ENCODE measurements at regions not wholly inside any gene's neighbourhood (a gene's known extent, or its start where the extent isn't known, plus 50 kb on each side); places are given as distances from the start of the nearest gene placed in this dataset.
A peak's percentile ranks its signal among the peaks of the same experiment; 100 is the strongest.

DNA sequence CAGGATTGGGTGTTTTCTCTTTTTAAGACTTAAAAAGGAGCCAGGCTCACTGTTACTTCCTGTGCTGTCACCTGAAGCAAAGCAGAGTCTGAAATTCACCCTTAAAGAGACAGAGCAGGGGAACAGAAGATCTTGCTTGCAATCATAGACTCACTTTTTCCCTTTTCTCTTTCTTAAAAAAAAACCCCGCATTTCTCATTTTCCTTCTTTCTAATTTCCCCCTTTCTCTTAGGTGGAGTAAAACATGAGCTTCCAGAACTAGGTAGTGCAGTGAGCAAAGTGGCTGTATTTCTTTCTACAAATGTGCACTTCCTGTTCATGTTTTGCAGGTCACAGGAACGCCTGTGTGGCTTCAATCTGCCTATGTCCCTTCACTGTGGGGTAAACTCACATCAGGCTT is 381.2 kb downstream of the LPIN1 start:
- Histone ChIP-seq H3K9me3 (peaks cover 0 to 3% (median 0%) of the 10 kb centered on the region in 4 donors), H3K36me3 (no peaks in the 10 kb centered on the region), H3K27ac (peak overlapping the region in 1 of 4 donors; percentile 32), H3K4me1 (peaks cover 0 to 6% (median 3%) of the 10 kb centered on the region in 4 donors), H3K27me3 (no peaks in the 10 kb centered on the region), H3K4me3 (no peak overlapping the region)
- TF ChIP-seq CTCF (IDR thresholded peaks at IDR 0.05) (no peak), POLR2A (IDR thresholded peaks at IDR 0.05) (no peak)
- peak in 1 of 3 donors; percentile 27 for DNase-seq

- Histone ChIP-seq H3K36me3 (no peaks in the 10 kb centered on the region), H3K27ac (no peak overlapping the region), H3K27me3 (no peaks in the 10 kb centered on the region), H3K9me3 (peaks cover 0 to 2% (median 0%) of the 10 kb centered on the region in 4 donors), H3K4me3 (no peak overlapping the region), H3K4me1 (peaks cover 0 to 6% (median 2%) of the 10 kb centered on the region in 4 donors)
- TF ChIP-seq POLR2A (IDR thresholded peaks at IDR 0.05) (no peak), CTCF (IDR thresholded peaks at IDR 0.05) (no peak)
- DNase-seq: no peak
Measured at GRCh38 chr2:12131975-12132374, 385.5 kb downstream of the LPIN1 start.

- no peaks in the 10 kb centered on the region for H3K4me1 ChIP-seq
- no peak overlapping the region for H3K27ac ChIP-seq
- TF ChIP-seq POLR2A (IDR thresholded peaks at IDR 0.05): no peak
- no peak for TF ChIP-seq CTCF (IDR thresholded peaks at IDR 0.05)
- no peaks in the 10 kb centered on the region for H3K9me3 ChIP-seq
- no peaks in the 10 kb centered on the region for H3K36me3 ChIP-seq
- DNase-seq: no peak
- no peaks in the 10 kb centered on the region for H3K27me3 ChIP-seq
- H3K4me3 ChIP-seq: no peak overlapping the region
Measured at GRCh38 chr2:12141618-12142258, 395.3 kb downstream of the LPIN1 start.

DNA sequence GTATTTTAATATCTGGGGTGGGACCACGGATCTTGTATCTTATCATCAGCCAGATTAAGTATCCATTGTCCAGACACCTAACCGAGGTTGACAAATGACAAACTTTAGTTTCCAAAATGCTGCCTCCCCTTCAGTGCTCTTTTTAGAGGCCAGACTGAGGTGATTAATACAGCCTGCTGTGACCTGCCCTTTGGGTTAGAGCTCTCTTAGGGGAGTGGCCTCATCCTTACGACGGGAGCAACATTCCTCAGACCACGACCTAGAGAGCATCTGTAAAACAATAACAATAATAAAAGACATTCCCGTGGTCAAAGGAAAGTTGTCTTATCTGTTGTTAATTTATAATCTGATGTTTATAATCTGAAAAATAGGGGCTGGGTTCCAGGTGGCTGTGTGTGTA is 405.3 kb downstream of the LPIN1 start:
- DNase-seq: no peak
- Histone ChIP-seq H3K4me3 (no peak overlapping the region), H3K4me1 (no peaks in the 10 kb centered on the region), H3K27me3 (no peaks in the 10 kb centered on the region), H3K27ac (no peak overlapping the region), H3K36me3 (no peaks in the 10 kb centered on the region), H3K9me3 (no peaks in the 10 kb centered on the region)
- TF ChIP-seq CTCF (IDR thresholded peaks at IDR 0.05) (no peak), POLR2A (IDR thresholded peaks at IDR 0.05) (no peak)

GRCh38 chr2:12152888-12153287 is 406.5 kb downstream of the LPIN1 start:
- H3K9me3 ChIP-seq: no peaks in the 10 kb centered on the region
- H3K36me3 ChIP-seq: no peaks in the 10 kb centered on the region
- H3K27ac ChIP-seq: no peak overlapping the region
- DNase-seq: no peak
- H3K27me3 ChIP-seq: no peaks in the 10 kb centered on the region
- no peaks in the 10 kb centered on the region for H3K4me1 ChIP-seq
- TF ChIP-seq POLR2A (IDR thresholded peaks at IDR 0.05) (no peak), CTCF (IDR thresholded peaks at IDR 0.05) (no peak)
- H3K4me3 ChIP-seq: no peak overlapping the region

Data from Peyer's patch (tissue), 4 donors.